ENCODE measurements at regions not wholly inside any gene's neighbourhood (a gene's known extent, or its start where the extent isn't known, plus 50 kb on each side); places are given as distances from the start of the nearest gene placed in this dataset.
"Not testable (repeated sequence)": the region's sequence is repeated elsewhere in the genome, so short reads cannot be mapped to it uniquely, and the experiment has no call there.

DNA sequence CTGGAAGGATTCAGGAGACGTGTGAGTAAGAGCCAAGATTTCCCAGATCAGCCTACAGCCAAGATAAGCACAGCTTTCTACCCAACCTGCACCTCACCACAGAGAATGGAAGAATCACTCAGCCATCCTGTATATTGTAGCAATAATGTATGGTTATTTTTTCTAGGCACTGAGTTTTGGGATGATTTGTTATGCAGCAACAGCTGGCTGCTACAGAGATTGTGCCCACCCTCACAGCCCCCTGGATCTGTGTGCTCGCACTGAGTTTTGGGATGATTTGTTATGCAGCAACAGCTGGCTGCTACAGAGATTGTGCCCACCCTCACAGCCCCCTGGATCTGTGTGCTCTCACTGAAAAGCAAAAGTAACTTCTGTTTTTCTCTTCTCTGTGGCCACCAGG lies 101.7 kb upstream of the SYT13 start:
- TF ChIP-seq, protein P1, sequence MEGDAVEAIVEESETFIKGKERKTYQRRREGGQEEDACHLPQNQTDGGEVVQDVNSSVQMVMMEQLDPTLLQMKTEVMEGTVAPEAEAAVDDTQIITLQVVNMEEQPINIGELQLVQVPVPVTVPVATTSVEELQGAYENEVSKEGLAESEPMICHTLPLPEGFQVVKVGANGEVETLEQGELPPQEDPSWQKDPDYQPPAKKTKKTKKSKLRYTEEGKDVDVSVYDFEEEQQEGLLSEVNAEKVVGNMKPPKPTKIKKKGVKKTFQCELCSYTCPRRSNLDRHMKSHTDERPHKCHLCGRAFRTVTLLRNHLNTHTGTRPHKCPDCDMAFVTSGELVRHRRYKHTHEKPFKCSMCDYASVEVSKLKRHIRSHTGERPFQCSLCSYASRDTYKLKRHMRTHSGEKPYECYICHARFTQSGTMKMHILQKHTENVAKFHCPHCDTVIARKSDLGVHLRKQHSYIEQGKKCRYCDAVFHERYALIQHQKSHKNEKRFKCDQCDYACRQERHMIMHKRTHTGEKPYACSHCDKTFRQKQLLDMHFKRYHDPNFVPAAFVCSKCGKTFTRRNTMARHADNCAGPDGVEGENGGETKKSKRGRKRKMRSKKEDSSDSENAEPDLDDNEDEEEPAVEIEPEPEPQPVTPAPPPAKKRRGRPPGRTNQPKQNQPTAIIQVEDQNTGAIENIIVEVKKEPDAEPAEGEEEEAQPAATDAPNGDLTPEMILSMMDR (IDR thresholded peaks at IDR 0.05; ENCODE audit: low read depth, low read length): not testable (repeated sequence)
- not testable (repeated sequence) for TF ChIP-seq EZH2phosphoT487 (IDR thresholded peaks at IDR 0.05; ENCODE audit: low read depth)

All from OCI-LY3 (cell line).